ENCODE measurements at regions not wholly inside any gene's neighbourhood (a gene's known extent, or its start where the extent isn't known, plus 50 kb on each side); places are given as distances from the start of the nearest gene placed in this dataset.

- no peak for DNase-seq
Observed at GRCh38 chr21:16590641-16591292, 861.0 kb downstream of the USP25 start.

- DNase-seq: no peak
Observed at GRCh38 chr21:16592381-16592780, 862.6 kb downstream of the USP25 start.

- DNase-seq: no peak
Observed at GRCh38 chr21:16594191-16594590, 864.4 kb downstream of the USP25 start.

GRCh38 chr21:16596369-16596768 lies 866.6 kb downstream of the USP25 start:
- DNase-seq: no peak

- DNase-seq: no peak
Observed at GRCh38 chr21:16597753-16598152, 868.0 kb downstream of the USP25 start.

- DNase-seq: no peak
Observed at GRCh38 chr21:16605597-16605996, 875.8 kb downstream of the USP25 start.

GRCh38 chr21:16606271-16606670 lies 876.5 kb downstream of the USP25 start:
- no peak for DNase-seq

- DNase-seq: no peak
Observed at GRCh38 chr21:16608209-16608830, 878.5 kb downstream of the USP25 start.

GRCh38 chr21:16619281-16619680 lies 889.5 kb downstream of the USP25 start:
- DNase-seq: no peak

GRCh38 chr21:16620786-16621320 lies 891.1 kb downstream of the USP25 start:
- DNase-seq: no peak

GRCh38 chr21:16624479-16625118 lies 888.2 kb upstream of the CXADR start:
- no peak for DNase-seq

- DNase-seq: no peak
Observed at GRCh38 chr21:16625491-16625890, 887.4 kb upstream of the CXADR start.

GRCh38 chr21:16633831-16634459 lies 878.9 kb upstream of the CXADR start:
- no peak for DNase-seq

GRCh38 chr21:16634515-16634914 lies 878.3 kb upstream of the CXADR start:
- no peak for DNase-seq

- no peak for DNase-seq
Observed at GRCh38 chr21:16640297-16641027, 872.4 kb upstream of the CXADR start.

GRCh38 chr21:16642353-16642752 lies 870.5 kb upstream of the CXADR start:
- DNase-seq: no peak

GRCh38 chr21:16644685-16645084 lies 868.2 kb upstream of the CXADR start:
- DNase-seq: no peak

GRCh38 chr21:16650714-16651366 lies 862.0 kb upstream of the CXADR start:
- no peak for DNase-seq

GRCh38 chr21:16651956-16652355 lies 860.9 kb upstream of the CXADR start:
- DNase-seq: no peak

GRCh38 chr21:16663436-16663835 lies 849.4 kb upstream of the CXADR start:
- DNase-seq: no peak

- no peak for DNase-seq
Observed at GRCh38 chr21:16667395-16667794, 845.4 kb upstream of the CXADR start.

- DNase-seq: no peak
Observed at GRCh38 chr21:16674949-16675348, 837.9 kb upstream of the CXADR start.
